ENCODE measurements at regions not wholly inside any gene's neighbourhood (a gene's known extent, or its start where the extent isn't known, plus 50 kb on each side); places are given as distances from the start of the nearest gene placed in this dataset.

- TF ChIP-seq KLF10 (tag by site-specific recombination; IDR thresholded peaks at IDR 0.05) (no peak), RBAK (tag by site-specific recombination; IDR thresholded peaks at IDR 0.05) (no peak), ZNF202 (tag by site-specific recombination; IDR thresholded peaks at IDR 0.05; ENCODE audit: borderline replicate concordance) (no peak), ZNF324 (tag by site-specific recombination; IDR thresholded peaks at IDR 0.05) (no peak), BCL6B (tag by site-specific recombination; IDR thresholded peaks at IDR 0.05) (no peak), EGR2 (tag by site-specific recombination; IDR thresholded peaks at IDR 0.05; ENCODE audit: low read depth) (no peak), ZBTB48 (tag by site-specific recombination; IDR thresholded peaks at IDR 0.05) (no peak), ZBTB7A (tag by site-specific recombination; IDR thresholded peaks at IDR 0.05; ENCODE audit: low read depth) (no peak), ZXDB (tag by site-specific recombination; IDR thresholded peaks at IDR 0.05) (no peak), ZNF692 (tag by site-specific recombination; IDR thresholded peaks at IDR 0.05) (no peak), ZNF239 (tag by site-specific recombination; IDR thresholded peaks at IDR 0.05) (no peak), ZNF677 (tag by site-specific recombination; IDR thresholded peaks at IDR 0.05) (no peak), ZNF610 (tag by site-specific recombination; IDR thresholded peaks at IDR 0.05; ENCODE audit: borderline replicate concordance) (no peak), REPIN1 (tag by site-specific recombination; IDR thresholded peaks at IDR 0.05; ENCODE audit: low read depth) (no peak), ZNF37A (tag by site-specific recombination; IDR thresholded peaks at IDR 0.05) (no peak), TRIM28 (IDR thresholded peaks at IDR 0.05; ENCODE audit: borderline replicate concordance, low read length) (no peak), YY2 (tag by site-specific recombination; IDR thresholded peaks at IDR 0.05) (no peak), ZNF660 (tag by site-specific recombination; IDR thresholded peaks at IDR 0.05) (no peak), ZNF214 (tag by site-specific recombination; IDR thresholded peaks at IDR 0.05; ENCODE audit: borderline replicate concordance) (no peak), ZNF16 (tag by site-specific recombination; IDR thresholded peaks at IDR 0.05; ENCODE audit: low read depth) (no peak)
- H3K4me1 ChIP-seq (ENCODE audit: control insufficient read depth, insufficient read depth, low read length), result no peaks in the 10 kb centered on the region
- no peaks in the 10 kb centered on the region for H3K9me3 ChIP-seq (ENCODE audit: control insufficient read depth, insufficient read depth, low read depth, low read length)
- no peak overlapping the region for H3K4me3 ChIP-seq (ENCODE audit: low read depth, low read length)
- no peak overlapping the region for H3K27ac ChIP-seq (ENCODE audit: extremely low read depth, low read depth, low read length)
- POLR2A ChIA-PET, result no interaction called here
- no peaks in the 10 kb centered on the region for H3K36me3 ChIP-seq (ENCODE audit: control insufficient read depth in 2 of 2, insufficient read depth in 1 of 2, low read length in 2 of 2)
- CTCF ChIA-PET, result no interaction called here
Observed at GRCh38 chr12:86719381-86719780, 463.2 kb upstream of the MGAT4C start.

GRCh38 chr12:86713121-86713520, 456.9 kb upstream of the MGAT4C start:
- no peak overlapping the region for H3K4me3 ChIP-seq (ENCODE audit: low read depth, low read length)
- ChIA-PET POLR2A (no interaction called here), CTCF (no interaction called here)
- no peaks in the 10 kb centered on the region for H3K9me3 ChIP-seq (ENCODE audit: control insufficient read depth, insufficient read depth, low read depth, low read length)
- H3K36me3 ChIP-seq (ENCODE audit: control insufficient read depth in 2 of 2, insufficient read depth in 1 of 2, low read length in 2 of 2), result no peaks in the 10 kb centered on the region
- no peak overlapping the region for H3K27ac ChIP-seq (ENCODE audit: extremely low read depth, low read depth, low read length)
- TF ChIP-seq SP7 (tag by site-specific recombination; IDR thresholded peaks at IDR 0.05), result no peak
- TF ChIP-seq ZNF639 (tag by site-specific recombination; IDR thresholded peaks at IDR 0.05), result no peak
- TF ChIP-seq ZNF239 (tag by site-specific recombination; IDR thresholded peaks at IDR 0.05), result no peak
- no peak for TF ChIP-seq ZNF48 (tag by site-specific recombination; IDR thresholded peaks at IDR 0.05)
- H3K4me1 ChIP-seq (ENCODE audit: control insufficient read depth, insufficient read depth, low read length), result no peaks in the 10 kb centered on the region; the same call in 1 of the 2 replicates
